HUES6 (cell line): ENCODE measurements at regions not wholly inside any gene's neighbourhood (a gene's known extent, or its start where the extent isn't known, plus 50 kb on each side); places are given as distances from the start of the nearest gene placed in this dataset.

Experiments used
- H3K27ac ChIP-seq: 2 replicates; pipeline ENCODE4 v1.7.0; 2013; ENCODE audit warnings: low read depth, mild to moderate bottlenecking, low read length, inconsistent platforms
- H3K27me3 ChIP-seq: 2 replicates; pipeline ENCODE4 v1.6.1; 2013; ENCODE audit warnings: low read length; ENCODE audit not compliant: control insufficient read depth, insufficient read depth
- H3K36me3 ChIP-seq: 2 replicates; pipeline ENCODE4 v1.6.1; 2013; ENCODE audit warnings: low read length; ENCODE audit not compliant: control insufficient read depth, insufficient read depth
- H3K4me1 ChIP-seq: 2 replicates; pipeline ENCODE4 v1.6.1; 2013; ENCODE audit warnings: low read length; ENCODE audit not compliant: control insufficient read depth, insufficient read depth
- H3K4me3 ChIP-seq: 2 replicates; pipeline ENCODE4 v1.5.1; 2013; ENCODE audit warnings: low read depth, low read length
- H3K9ac ChIP-seq: one replicate; pipeline ENCODE4 v1.6.1; 2013; ENCODE audit warnings: mild to moderate bottlenecking, low read length
- H3K9me3 ChIP-seq: 2 replicates; pipeline ENCODE4 v1.6.1; 2013; ENCODE audit warnings: low read depth, low read length; ENCODE audit not compliant: control insufficient read depth, insufficient read depth

DNA sequence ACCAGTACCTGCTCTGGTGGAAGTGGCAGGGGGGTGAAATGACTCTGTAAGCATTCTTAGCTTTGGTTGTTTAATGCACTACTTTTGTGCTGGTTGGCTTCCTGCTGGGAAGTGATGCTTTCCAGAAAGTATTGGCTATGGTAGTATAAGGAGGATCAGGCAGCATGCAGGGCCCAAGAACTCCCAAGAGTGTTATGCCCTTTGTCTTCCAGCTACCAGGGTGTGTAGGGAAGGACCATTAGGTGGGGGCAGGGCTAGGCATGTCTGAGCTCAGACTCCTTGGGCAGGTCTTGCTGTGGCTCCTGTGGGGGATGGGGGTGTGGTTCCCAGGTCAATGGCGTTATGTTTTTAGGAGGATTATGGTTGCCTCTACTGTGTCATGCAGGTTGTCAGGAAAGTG, 135.8 kb upstream of the TRPC7 start:
- no peaks in the 10 kb centered on the region for H3K27me3 ChIP-seq
- H3K4me3 ChIP-seq: no peak overlapping the region
- peaks cover 43% of the 10 kb centered on the region for H3K9me3 ChIP-seq
- no peak overlapping the region for H3K27ac ChIP-seq
- H3K36me3 ChIP-seq: no peaks in the 10 kb centered on the region; the same call in 1 of the 2 replicates
- no peak overlapping the region for H3K9ac ChIP-seq
- H3K4me1 ChIP-seq: no peaks in the 10 kb centered on the region

DNA sequence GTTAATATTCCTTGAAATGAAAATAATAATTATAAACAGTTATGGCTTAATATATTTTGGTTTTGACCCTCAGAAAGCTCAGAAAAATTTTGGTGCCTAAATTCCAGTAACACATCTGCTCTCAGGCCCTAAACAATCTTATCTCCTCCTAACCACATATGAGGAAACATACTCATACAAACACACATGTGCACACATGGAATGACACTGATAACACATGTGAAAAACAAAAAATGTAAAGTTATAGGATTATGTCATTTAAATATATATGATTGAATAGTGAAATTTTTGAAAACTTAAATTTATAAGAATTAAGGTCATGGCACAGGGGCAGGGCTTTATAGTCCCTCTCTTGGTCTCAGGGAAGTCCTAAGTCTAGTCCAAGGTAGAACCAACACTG, 127.2 kb upstream of the TRPC7 start:
- no peak overlapping the region for H3K9ac ChIP-seq
- no peaks in the 10 kb centered on the region for H3K4me1 ChIP-seq
- no peak overlapping the region for H3K4me3 ChIP-seq
- H3K9me3 ChIP-seq: peaks cover 22% of the 10 kb centered on the region
- H3K27ac ChIP-seq: no peak overlapping the region
- H3K36me3 ChIP-seq: no peaks in the 10 kb centered on the region
- H3K27me3 ChIP-seq: no peaks in the 10 kb centered on the region

DNA sequence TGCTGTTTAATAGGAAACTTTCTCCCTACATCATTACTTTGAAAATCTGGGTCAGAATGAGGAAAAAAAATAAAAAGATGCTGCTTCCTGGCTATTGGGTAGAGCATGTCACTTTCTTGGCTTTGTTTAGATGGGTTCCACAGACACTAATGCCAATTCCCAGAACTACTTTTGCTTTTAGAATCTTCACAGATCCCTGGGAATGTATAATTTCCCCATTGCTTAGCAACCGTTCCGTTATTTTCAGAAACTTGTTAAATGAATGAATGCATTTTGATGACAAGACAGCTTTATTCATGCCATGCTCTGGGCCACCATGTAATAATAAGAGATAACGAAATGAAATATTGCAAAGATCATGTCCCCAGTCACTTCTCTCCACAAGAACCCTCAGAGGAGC, 126.5 kb upstream of the TRPC7 start:
- no peaks in the 10 kb centered on the region for H3K4me1 ChIP-seq
- no peaks in the 10 kb centered on the region for H3K27me3 ChIP-seq
- no peak overlapping the region for H3K4me3 ChIP-seq
- no peak overlapping the region for H3K9ac ChIP-seq
- H3K9me3 ChIP-seq: peaks cover 14% of the 10 kb centered on the region
- H3K27ac ChIP-seq: no peak overlapping the region
- H3K36me3 ChIP-seq: no peaks in the 10 kb centered on the region

DNA sequence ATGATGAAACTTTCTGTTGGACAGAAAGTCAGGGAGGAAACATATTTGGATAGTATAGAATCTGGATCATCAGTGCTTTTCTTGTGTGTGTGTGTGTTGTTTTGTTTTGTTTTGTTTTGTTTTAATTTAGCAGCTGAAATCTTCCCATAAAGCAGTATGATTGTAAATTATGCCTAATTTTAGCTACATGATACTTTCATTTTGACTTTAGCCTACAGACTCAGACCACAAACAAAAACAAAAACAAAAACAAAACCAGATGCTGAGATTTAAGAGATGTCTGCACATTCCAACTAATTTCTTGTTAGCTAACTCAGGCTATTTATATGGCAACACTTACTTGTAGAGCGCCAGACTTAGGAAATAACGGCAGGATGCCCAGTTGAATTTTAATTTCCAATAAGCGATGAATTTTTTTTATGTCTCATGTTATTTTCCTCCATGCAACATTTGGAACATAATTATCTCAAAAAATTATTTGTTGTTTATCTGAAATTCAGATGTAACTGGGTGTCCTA, 119.5 kb upstream of the TRPC7 start:
- Histone ChIP-seq H3K4me1 (no peaks in the 10 kb centered on the region), H3K4me3 (no peak overlapping the region), H3K36me3 (no peaks in the 10 kb centered on the region), H3K9me3 (no peaks in the 10 kb centered on the region; the same call in 1 of the 2 replicates), H3K9ac (no peak overlapping the region), H3K27me3 (no peaks in the 10 kb centered on the region), H3K27ac (no peak overlapping the region)

DNA sequence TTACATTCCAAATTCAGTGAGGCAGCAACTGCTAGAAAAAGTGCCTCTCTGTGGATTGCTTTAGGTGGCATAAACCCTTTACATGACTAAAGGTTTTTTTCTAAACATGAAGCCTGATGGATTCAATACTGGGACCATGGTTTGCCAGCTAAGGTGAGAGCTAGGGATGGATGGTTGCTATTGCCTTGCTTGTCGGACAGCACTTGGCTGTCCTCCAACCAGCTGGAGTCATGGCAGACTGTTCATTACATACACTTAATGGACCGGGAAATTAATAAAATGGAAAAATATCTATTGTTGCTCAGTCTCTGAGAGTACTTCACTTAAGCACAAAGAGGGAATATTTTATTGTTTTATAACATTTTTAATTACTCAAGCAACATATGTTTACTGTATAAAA, 116.9 kb upstream of the TRPC7 start:
- Histone ChIP-seq H3K4me3 (no peak overlapping the region), H3K9ac (no peak overlapping the region), H3K36me3 (no peaks in the 10 kb centered on the region), H3K9me3 (peaks cover 3% of the 10 kb centered on the region), H3K27me3 (no peaks in the 10 kb centered on the region), H3K27ac (no peak overlapping the region), H3K4me1 (no peaks in the 10 kb centered on the region)

DNA sequence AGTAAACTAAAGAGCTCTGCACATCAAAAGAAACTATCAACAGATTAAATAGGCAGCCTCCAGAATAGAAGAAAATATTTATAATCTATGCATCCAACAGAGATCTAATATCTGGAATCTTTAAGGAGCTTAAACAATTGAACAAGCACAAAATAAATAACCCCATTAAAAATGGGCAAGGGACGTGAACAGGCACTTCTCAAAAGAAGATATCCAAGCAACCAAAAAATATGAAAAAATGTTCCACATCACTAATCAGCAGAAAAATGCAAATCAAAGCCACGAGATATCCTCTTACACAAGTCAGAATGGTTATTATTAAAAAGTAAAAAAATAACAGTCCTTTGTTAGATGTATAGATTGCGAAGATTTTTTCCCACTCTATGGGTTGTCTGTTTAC, 109.1 kb upstream of the TRPC7 start:
- Histone ChIP-seq H3K27me3 (no peaks in the 10 kb centered on the region), H3K4me1 (no peaks in the 10 kb centered on the region), H3K27ac (no peak overlapping the region), H3K36me3 (no peaks in the 10 kb centered on the region), H3K9me3 (peaks cover 25% of the 10 kb centered on the region), H3K4me3 (no peak overlapping the region), H3K9ac (no peak overlapping the region)

DNA sequence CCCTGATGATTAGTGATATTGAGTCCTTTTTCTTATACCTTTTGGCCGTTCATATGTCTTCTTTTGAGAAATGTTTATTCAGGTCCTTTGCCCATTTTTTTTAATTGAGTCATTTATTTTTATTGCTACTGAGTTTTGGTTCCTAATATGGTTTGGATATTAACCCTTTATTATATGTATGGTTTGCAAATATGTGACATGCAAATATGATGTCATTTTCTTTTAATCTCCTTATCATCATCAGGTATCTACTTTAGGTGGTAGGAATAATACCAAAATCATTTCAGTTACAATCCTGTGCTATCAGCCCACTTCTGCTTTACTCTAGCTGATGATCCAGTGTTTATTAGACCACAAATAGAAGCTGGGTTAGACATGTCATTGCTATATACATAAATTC, 102.3 kb upstream of the TRPC7 start:
- Histone ChIP-seq H3K4me3 (no peak overlapping the region), H3K27ac (no peak overlapping the region), H3K9ac (no peak overlapping the region), H3K4me1 (no peaks in the 10 kb centered on the region), H3K27me3 (no peaks in the 10 kb centered on the region), H3K36me3 (no peaks in the 10 kb centered on the region), H3K9me3 (no peaks in the 10 kb centered on the region)

DNA sequence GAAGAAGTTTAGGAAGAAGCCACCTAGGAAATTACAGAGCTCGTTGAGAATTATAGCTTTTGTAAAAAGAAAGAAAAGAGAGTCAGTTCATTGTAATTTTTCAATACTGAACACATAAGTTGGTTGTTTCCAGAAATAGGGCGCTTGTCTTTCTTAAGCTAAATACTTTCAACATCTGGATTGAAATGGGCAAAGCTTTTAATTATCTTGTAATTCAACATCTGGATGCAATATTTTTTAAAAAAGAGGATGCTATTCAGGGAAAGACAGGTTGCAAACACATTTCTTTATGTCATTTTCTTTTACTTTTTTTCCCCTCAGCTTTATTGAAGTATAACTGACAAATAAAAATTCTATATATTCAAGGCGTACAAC, 100.7 kb upstream of the TRPC7 start:
- H3K27ac ChIP-seq: no peak overlapping the region
- no peaks in the 10 kb centered on the region for H3K27me3 ChIP-seq
- H3K9me3 ChIP-seq: no peaks in the 10 kb centered on the region
- no peak overlapping the region for H3K4me3 ChIP-seq
- H3K36me3 ChIP-seq: no peaks in the 10 kb centered on the region
- no peak overlapping the region for H3K9ac ChIP-seq
- no peaks in the 10 kb centered on the region for H3K4me1 ChIP-seq

DNA sequence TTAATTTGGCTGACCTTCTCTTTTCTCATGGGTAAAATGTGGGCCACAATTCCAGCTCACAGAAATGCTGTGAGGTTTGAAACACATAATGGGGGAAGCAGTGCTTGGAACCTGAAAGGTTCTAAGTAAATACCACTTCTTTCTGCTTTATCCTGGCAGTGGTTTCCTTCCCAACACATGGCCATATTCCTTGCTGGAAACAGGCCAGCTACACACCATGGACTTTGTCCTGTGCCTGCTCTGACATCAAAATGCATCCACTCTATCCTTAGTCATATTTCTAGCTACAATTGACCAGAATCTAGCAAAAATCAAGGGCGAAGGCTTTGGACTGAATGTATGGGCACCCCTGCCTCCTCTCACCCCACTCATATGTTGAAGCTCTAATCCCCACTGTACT, 93.1 kb upstream of the TRPC7 start:
- Histone ChIP-seq H3K27ac (no peak overlapping the region), H3K36me3 (no peaks in the 10 kb centered on the region), H3K27me3 (no peaks in the 10 kb centered on the region), H3K4me1 (peaks cover 7% of the 10 kb centered on the region; the same call in 1 of the 2 replicates), H3K4me3 (no peak overlapping the region), H3K9ac (no peak overlapping the region), H3K9me3 (no peaks in the 10 kb centered on the region)

DNA sequence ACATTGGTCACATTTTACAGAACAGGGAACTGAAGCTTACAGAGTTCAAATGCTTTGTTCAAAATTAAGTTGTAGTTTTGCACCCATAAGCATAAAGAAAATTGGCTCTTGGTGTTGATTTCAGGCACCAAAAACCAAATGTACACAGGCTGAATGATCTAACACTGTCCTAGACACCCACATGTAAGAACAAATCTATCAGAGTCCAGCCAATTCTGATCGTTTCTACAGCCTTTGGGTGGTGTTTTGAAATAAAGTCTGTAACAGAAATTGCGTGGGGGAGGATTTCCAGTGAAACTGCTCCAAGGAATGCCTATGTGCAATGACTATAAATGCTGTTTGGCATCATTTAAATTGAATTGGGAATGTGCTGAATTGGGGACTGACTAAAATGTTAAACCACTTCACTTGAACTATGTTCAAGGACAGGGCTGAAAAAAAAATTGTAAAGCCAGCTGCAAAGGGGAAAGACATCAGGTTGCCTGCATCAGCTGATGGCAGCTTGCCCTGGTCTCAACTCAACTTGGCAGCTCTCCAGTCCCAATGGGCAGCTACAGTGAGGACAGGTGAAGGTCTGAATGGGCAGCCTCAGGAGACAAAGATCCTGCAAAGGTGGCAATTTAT, 92.2 kb upstream of the TRPC7 start:
- H3K4me3 ChIP-seq: no peak overlapping the region
- no peaks in the 10 kb centered on the region for H3K27me3 ChIP-seq
- no peaks in the 10 kb centered on the region for H3K36me3 ChIP-seq
- no peak overlapping the region for H3K9ac ChIP-seq
- H3K9me3 ChIP-seq: no peaks in the 10 kb centered on the region
- H3K4me1 ChIP-seq: peaks cover 7% of the 10 kb centered on the region; the same call in 1 of the 2 replicates
- H3K27ac ChIP-seq: no peak overlapping the region

DNA sequence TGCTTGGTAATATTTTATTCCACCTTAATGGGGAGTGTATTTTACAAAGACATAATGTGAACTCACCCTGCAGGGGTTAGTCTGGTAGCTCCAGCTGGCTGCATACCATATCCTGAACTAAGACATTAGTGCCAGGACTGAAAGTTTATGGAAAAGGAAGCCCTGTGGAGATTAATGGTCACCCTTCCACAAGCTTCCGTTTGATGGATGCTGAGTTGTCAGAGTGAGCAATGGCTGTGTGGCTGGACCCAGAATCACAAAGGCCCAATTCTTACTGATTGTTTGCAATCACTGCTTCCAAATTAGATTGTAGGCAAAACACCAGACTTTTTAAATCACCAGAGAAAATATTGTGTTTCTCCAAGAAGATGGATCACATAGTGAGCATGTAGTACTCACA, 90.1 kb upstream of the TRPC7 start:
- H3K27ac ChIP-seq: no peak overlapping the region
- no peaks in the 10 kb centered on the region for H3K36me3 ChIP-seq
- no peak overlapping the region for H3K4me3 ChIP-seq
- peaks cover 7% of the 10 kb centered on the region; the same call in 1 of the 2 replicates for H3K4me1 ChIP-seq
- no peak overlapping the region for H3K9ac ChIP-seq
- H3K27me3 ChIP-seq: no peaks in the 10 kb centered on the region
- H3K9me3 ChIP-seq: peaks cover 6% of the 10 kb centered on the region; the same call in 1 of the 2 replicates
